ENCODE measurements at regions not wholly inside any gene's neighbourhood (a gene's known extent, or its start where the extent isn't known, plus 50 kb on each side); places are given as distances from the start of the nearest gene placed in this dataset.

- Mint-ChIP-seq H3K27ac (no peak overlapping the region), H3K36me3 (ENCODE audit: low read depth) (no peaks in the 10 kb centered on the region), H3K4me3 (no peak overlapping the region), H3K4me1 (ENCODE audit: low read depth) (peaks cover 4% of the 10 kb centered on the region), H3K27me3 (no peaks in the 10 kb centered on the region), H3K9me3 (no peaks in the 10 kb centered on the region)
- Histone ChIP-seq H3K27ac (ENCODE audit: low read depth in 1 of 2, low read length in 2 of 2) (no peak overlapping the region), H3K4me1 (ENCODE audit: insufficient read depth, low read length) (no peaks in the 10 kb centered on the region), H3K27me3 (ENCODE audit: control insufficient read depth in 1 of 2, insufficient read depth in 2 of 2, low read length in 2 of 2) (no peaks in the 10 kb centered on the region), H3K36me3 (ENCODE audit: insufficient read depth, low read length) (no peaks in the 10 kb centered on the region), H3K9me3 (ENCODE audit: control insufficient read depth in 1 of 2, insufficient read depth in 1 of 2, low read length in 2 of 2) (peaks cover 0 to 3% of the 10 kb centered on the region in 2 experiments), H3K4me3 (ENCODE audit: low read length) (no peak overlapping the region)
- intact Hi-C loops (cut with DNase I, micrococcal nuclease) = no loop called here
- ChIA-PET POLR2A (interaction anchor here (0.5 kb wide), 1 partner anchor 39 kb away, joined by 3 read pairs; no protein-coding TSS in a partner anchor), CTCF (no interaction called here)
- TF ChIP-seq, protein P1, sequence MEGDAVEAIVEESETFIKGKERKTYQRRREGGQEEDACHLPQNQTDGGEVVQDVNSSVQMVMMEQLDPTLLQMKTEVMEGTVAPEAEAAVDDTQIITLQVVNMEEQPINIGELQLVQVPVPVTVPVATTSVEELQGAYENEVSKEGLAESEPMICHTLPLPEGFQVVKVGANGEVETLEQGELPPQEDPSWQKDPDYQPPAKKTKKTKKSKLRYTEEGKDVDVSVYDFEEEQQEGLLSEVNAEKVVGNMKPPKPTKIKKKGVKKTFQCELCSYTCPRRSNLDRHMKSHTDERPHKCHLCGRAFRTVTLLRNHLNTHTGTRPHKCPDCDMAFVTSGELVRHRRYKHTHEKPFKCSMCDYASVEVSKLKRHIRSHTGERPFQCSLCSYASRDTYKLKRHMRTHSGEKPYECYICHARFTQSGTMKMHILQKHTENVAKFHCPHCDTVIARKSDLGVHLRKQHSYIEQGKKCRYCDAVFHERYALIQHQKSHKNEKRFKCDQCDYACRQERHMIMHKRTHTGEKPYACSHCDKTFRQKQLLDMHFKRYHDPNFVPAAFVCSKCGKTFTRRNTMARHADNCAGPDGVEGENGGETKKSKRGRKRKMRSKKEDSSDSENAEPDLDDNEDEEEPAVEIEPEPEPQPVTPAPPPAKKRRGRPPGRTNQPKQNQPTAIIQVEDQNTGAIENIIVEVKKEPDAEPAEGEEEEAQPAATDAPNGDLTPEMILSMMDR (IDR thresholded peaks at IDR 0.05) = no peak
- DNase-seq (no peak), ATAC-seq (ENCODE audit: poor library complexity) (no peak)
These were observed 732.8 kb upstream of the FRG1 start for GRCh38 chr4:189207872-189208271.

- Mint-ChIP-seq H3K36me3 (ENCODE audit: low read depth) (no peaks in the 10 kb centered on the region), H3K4me1 (ENCODE audit: low read depth) (no peaks in the 10 kb centered on the region), H3K27me3 (no peaks in the 10 kb centered on the region), H3K9me3 (peaks cover 3% of the 10 kb centered on the region), H3K4me3 (no peak overlapping the region), H3K27ac (no peak overlapping the region)
- DNase-seq (no peak), ATAC-seq (ENCODE audit: poor library complexity) (no peak)
- ChIA-PET CTCF (no interaction called here), POLR2A (no interaction called here)
- no peaks in the 10 kb centered on the region for H3K4me1 ChIP-seq (ENCODE audit: insufficient read depth, low read length)
- no peak overlapping the region for H3K4me3 ChIP-seq (ENCODE audit: low read length)
- H3K36me3 ChIP-seq (ENCODE audit: insufficient read depth, low read length) = no peaks in the 10 kb centered on the region
- peaks cover 0 to 3% of the 10 kb centered on the region in 2 experiments for H3K9me3 ChIP-seq (ENCODE audit: control insufficient read depth in 1 of 2, insufficient read depth in 1 of 2, low read length in 2 of 2)
- TF ChIP-seq, protein P1 (IDR thresholded peaks at IDR 0.05) = no peak
- intact Hi-C loops (cut with DNase I, micrococcal nuclease) = no loop called here
- H3K27ac ChIP-seq (ENCODE audit: low read depth in 1 of 2, low read length in 2 of 2) = no peak overlapping the region
- H3K27me3 ChIP-seq (ENCODE audit: control insufficient read depth in 1 of 2, insufficient read depth in 2 of 2, low read length in 2 of 2) = no peaks in the 10 kb centered on the region
These were observed 725.1 kb upstream of the FRG1 start for GRCh38 chr4:189215574-189215973.

DNA sequence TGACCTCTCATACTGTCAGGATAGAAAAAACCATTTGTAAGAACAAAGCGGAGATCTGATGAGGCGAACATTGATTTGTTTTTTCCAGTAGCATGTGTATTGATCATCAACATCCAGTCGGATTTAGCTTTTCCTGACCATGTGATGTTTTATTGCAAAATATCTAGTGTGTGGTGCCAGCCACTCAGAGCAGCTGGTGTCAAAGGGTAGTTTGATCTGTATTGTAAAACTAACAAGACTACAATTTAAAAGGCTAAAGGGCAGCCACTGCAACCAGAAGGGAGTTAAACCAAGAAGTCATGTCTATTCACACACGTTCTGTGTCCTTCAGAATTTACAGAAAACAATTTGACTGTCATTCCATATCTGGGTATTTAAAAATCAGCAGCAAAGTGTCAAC, 719.0 kb upstream of the FRG1 start:
- Histone ChIP-seq H3K4me1 (ENCODE audit: insufficient read depth, low read length) (no peaks in the 10 kb centered on the region), H3K36me3 (ENCODE audit: insufficient read depth, low read length) (no peaks in the 10 kb centered on the region), H3K4me3 (ENCODE audit: low read length) (no peak overlapping the region), H3K27ac (ENCODE audit: low read depth in 1 of 2, low read length in 2 of 2) (no peak overlapping the region), H3K9me3 (ENCODE audit: control insufficient read depth in 1 of 2, insufficient read depth in 1 of 2, low read length in 2 of 2) (peaks cover 0 to 3% of the 10 kb centered on the region in 2 experiments), H3K27me3 (ENCODE audit: control insufficient read depth in 1 of 2, insufficient read depth in 2 of 2, low read length in 2 of 2) (no peaks in the 10 kb centered on the region)
- no peak for ATAC-seq (ENCODE audit: poor library complexity)
- no peak for DNase-seq
- ChIA-PET POLR2A (no interaction called here), CTCF (no interaction called here)
- Mint-ChIP-seq H3K36me3 (ENCODE audit: low read depth) (no peaks in the 10 kb centered on the region), H3K27ac (no peak overlapping the region), H3K27me3 (no peaks in the 10 kb centered on the region), H3K9me3 (peaks cover 3% of the 10 kb centered on the region), H3K4me1 (ENCODE audit: low read depth) (no peaks in the 10 kb centered on the region), H3K4me3 (no peak overlapping the region)
- TF ChIP-seq, protein P1 (IDR thresholded peaks at IDR 0.05) = no peak
- intact Hi-C loops (cut with DNase I, micrococcal nuclease) = no loop called here

Measured in CD4-positive, alpha-beta T cell (primary cell).